ENCODE measurements at regions not wholly inside any gene's neighbourhood (a gene's known extent, or its start where the extent isn't known, plus 50 kb on each side); places are given as distances from the start of the nearest gene placed in this dataset.

DNA sequence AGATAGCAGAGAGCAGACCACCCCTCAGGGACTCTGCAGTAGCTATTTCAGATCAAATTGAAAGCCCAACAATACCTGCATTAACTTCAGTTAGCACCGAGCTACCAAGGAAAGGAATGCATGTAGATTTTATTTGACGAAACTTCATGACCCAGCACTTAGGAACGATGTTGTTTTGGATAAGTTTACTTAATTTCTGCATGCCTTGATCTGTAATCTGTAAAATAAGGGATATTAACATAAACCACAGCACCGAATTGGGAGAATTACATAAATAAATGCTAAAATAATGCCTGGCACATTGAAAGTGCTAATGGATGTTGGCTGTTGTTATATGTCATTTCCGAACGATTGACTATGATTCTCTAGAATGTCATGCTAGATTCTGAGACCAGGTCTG is 435.8 kb upstream of the CLINT1 start:
- H3K36me3 Mint-ChIP-seq (ENCODE audit: insufficient read depth) = no peaks in the 10 kb centered on the region
- H3K9me3 Mint-ChIP-seq = peaks cover 15% of the 10 kb centered on the region
- ATAC-seq (no peak), DNase-seq (no peak)
- H3K4me3 Mint-ChIP-seq = no peak overlapping the region
- H3K27me3 Mint-ChIP-seq (ENCODE audit: low read depth) = no peaks in the 10 kb centered on the region
- H3K4me1 Mint-ChIP-seq (ENCODE audit: low read depth) = no peaks in the 10 kb centered on the region

DNA sequence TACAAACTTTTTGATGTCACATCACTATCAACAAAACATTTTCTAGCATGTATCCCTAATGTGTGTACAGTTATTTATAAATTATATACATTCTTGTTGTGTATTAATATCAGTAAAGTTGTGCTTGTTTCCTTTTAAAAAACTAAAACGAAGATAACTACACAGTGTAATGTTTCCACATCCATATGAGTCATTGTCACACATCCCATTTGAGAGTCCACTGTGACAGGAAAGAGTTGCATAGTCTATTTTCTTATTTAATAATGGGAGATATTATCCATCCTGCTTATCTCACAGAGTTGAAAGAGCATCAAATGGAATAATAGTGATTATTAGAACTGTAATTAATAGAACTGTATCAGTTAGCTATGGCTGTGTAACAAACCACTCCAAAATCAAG is 434.0 kb upstream of the CLINT1 start:
- Mint-ChIP-seq H3K36me3 (ENCODE audit: insufficient read depth) (no peaks in the 10 kb centered on the region), H3K27me3 (ENCODE audit: low read depth) (no peaks in the 10 kb centered on the region), H3K4me1 (ENCODE audit: low read depth) (no peaks in the 10 kb centered on the region), H3K4me3 (no peak overlapping the region), H3K9me3 (peaks cover 15% of the 10 kb centered on the region)
- no peak for ATAC-seq
- no peak for DNase-seq

- H3K36me3 Mint-ChIP-seq (ENCODE audit: insufficient read depth) = no peaks in the 10 kb centered on the region
- H3K27me3 Mint-ChIP-seq (ENCODE audit: low read depth) = no peaks in the 10 kb centered on the region
- H3K4me3 Mint-ChIP-seq = no peak overlapping the region
- H3K4me1 Mint-ChIP-seq (ENCODE audit: low read depth) = no peaks in the 10 kb centered on the region
- DNase-seq (no peak), ATAC-seq (no peak)
- peaks cover 1% of the 10 kb centered on the region for H3K9me3 Mint-ChIP-seq
Measured at GRCh38 chr5:158289967-158290366, 431.0 kb upstream of the CLINT1 start.

- Mint-ChIP-seq H3K36me3 (ENCODE audit: insufficient read depth) (no peaks in the 10 kb centered on the region), H3K27me3 (ENCODE audit: low read depth) (no peaks in the 10 kb centered on the region), H3K9me3 (no peaks in the 10 kb centered on the region), H3K4me3 (no peak overlapping the region), H3K4me1 (ENCODE audit: low read depth) (no peaks in the 10 kb centered on the region)
- no peak for ATAC-seq
- DNase-seq = no peak
Measured at GRCh38 chr5:158288272-158288657, 429.3 kb upstream of the CLINT1 start.

DNA sequence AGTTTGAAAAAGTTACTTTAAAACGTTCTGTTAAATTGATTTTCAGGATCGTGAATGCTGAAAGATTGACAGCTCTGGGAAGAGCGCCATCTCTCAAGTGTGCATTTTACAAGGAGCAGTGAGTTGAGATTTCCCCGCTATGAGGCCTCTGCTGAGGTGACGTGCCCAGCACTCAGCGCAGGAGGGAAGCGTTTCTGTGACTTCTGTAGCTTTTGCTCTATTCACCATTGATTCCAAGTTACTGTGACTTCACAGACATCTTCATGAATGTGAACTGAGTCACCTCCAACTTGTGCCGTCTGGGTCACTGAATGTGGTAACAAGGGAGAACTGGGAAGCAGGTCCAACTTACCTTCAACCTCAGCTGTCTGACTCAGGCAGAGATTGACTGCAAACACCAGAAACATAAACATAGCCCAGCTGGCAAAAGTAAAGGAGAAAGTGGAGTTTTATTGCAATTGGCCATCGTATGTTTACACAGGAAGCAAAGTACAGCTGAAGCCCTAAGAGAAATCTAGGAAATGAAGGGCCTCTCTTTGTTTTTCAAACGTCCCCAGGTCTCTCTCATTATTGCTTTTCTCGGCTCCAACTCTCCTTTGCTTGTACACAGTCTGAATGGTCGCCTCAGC is 428.8 kb upstream of the CLINT1 start:
- H3K9me3 Mint-ChIP-seq = no peaks in the 10 kb centered on the region
- no peak for ATAC-seq
- no peak for DNase-seq
- no peaks in the 10 kb centered on the region for H3K27me3 Mint-ChIP-seq (ENCODE audit: low read depth)
- H3K36me3 Mint-ChIP-seq (ENCODE audit: insufficient read depth) = no peaks in the 10 kb centered on the region
- no peak overlapping the region for H3K4me3 Mint-ChIP-seq
- H3K4me1 Mint-ChIP-seq (ENCODE audit: low read depth) = no peaks in the 10 kb centered on the region

GRCh38 chr5:158286827-158287226 is 427.9 kb upstream of the CLINT1 start:
- Mint-ChIP-seq H3K36me3 (ENCODE audit: insufficient read depth) (no peaks in the 10 kb centered on the region), H3K27me3 (ENCODE audit: low read depth) (peaks cover 2% of the 10 kb centered on the region), H3K4me3 (no peak overlapping the region), H3K9me3 (no peaks in the 10 kb centered on the region), H3K4me1 (ENCODE audit: low read depth) (no peaks in the 10 kb centered on the region)
- no peak for DNase-seq
- no peak for ATAC-seq

DNA sequence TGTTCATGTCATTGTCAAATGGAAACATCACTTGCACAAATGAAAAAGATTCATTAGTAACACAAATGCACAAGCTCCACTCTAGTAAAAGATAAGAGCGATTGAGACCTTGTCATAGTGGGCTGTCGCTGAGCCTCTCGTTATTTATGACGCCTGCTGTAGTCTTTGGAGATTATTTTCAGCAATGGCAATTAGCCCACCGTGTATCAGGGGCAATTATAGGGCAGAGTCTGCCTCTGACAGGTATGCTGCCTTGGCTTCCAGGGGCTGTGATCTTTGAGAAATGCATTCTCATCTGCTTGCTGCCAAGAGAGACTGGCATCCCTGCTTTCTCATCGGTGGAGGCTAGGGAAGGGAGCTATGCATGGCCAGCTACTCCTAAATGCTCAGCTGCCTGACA is 426.8 kb upstream of the CLINT1 start:
- DNase-seq (no peak), ATAC-seq (no peak)
- no peaks in the 10 kb centered on the region for H3K9me3 Mint-ChIP-seq
- no peak overlapping the region for H3K4me3 Mint-ChIP-seq
- H3K4me1 Mint-ChIP-seq (ENCODE audit: low read depth) = no peaks in the 10 kb centered on the region
- H3K36me3 Mint-ChIP-seq (ENCODE audit: insufficient read depth) = no peaks in the 10 kb centered on the region
- H3K27me3 Mint-ChIP-seq (ENCODE audit: low read depth) = peaks cover 2% of the 10 kb centered on the region

GRCh38 chr5:158284242-158284641 is 425.3 kb upstream of the CLINT1 start:
- H3K27me3 Mint-ChIP-seq (ENCODE audit: low read depth) = peaks cover 2% of the 10 kb centered on the region
- H3K4me1 Mint-ChIP-seq (ENCODE audit: low read depth) = no peaks in the 10 kb centered on the region

GRCh38 chr5:158283397-158283796 is 424.5 kb upstream of the CLINT1 start:
- no peak for DNase-seq
- no peaks in the 10 kb centered on the region for H3K9me3 Mint-ChIP-seq
- no peak overlapping the region for H3K4me3 Mint-ChIP-seq

More at GRCh38 chr5:158284242-158284641, 425.3 kb upstream of the CLINT1 start:
- Mint-ChIP-seq H3K4me3 (no peak overlapping the region), H3K36me3 (ENCODE audit: insufficient read depth) (no peaks in the 10 kb centered on the region), H3K9me3 (no peaks in the 10 kb centered on the region)
- DNase-seq = no peak
- ATAC-seq = no peak

GRCh38 chr5:158278216-158278925 is 419.4 kb upstream of the CLINT1 start:
- no peak for ATAC-seq
- no peak for DNase-seq
- no peak overlapping the region for H3K4me3 Mint-ChIP-seq
- H3K9me3 Mint-ChIP-seq = no peaks in the 10 kb centered on the region
- no peaks in the 10 kb centered on the region for H3K36me3 Mint-ChIP-seq (ENCODE audit: insufficient read depth)
- H3K4me1 Mint-ChIP-seq (ENCODE audit: low read depth) = no peaks in the 10 kb centered on the region
- H3K27me3 Mint-ChIP-seq (ENCODE audit: low read depth) = peaks cover 4% of the 10 kb centered on the region

More at GRCh38 chr5:158283397-158283796, 424.5 kb upstream of the CLINT1 start:
- H3K36me3 Mint-ChIP-seq (ENCODE audit: insufficient read depth) = no peaks in the 10 kb centered on the region
- H3K27me3 Mint-ChIP-seq (ENCODE audit: low read depth) = peaks cover 4% of the 10 kb centered on the region
- no peaks in the 10 kb centered on the region for H3K4me1 Mint-ChIP-seq (ENCODE audit: low read depth)
- no peak for ATAC-seq

GRCh38 chr5:158277276-158277675 is 418.3 kb upstream of the CLINT1 start:
- ATAC-seq = no peak
- Mint-ChIP-seq H3K27me3 (ENCODE audit: low read depth) (peaks cover 1% of the 10 kb centered on the region), H3K4me3 (no peak overlapping the region), H3K36me3 (ENCODE audit: insufficient read depth) (no peaks in the 10 kb centered on the region), H3K4me1 (ENCODE audit: low read depth) (no peaks in the 10 kb centered on the region), H3K9me3 (no peaks in the 10 kb centered on the region)
- DNase-seq = no peak

DNA sequence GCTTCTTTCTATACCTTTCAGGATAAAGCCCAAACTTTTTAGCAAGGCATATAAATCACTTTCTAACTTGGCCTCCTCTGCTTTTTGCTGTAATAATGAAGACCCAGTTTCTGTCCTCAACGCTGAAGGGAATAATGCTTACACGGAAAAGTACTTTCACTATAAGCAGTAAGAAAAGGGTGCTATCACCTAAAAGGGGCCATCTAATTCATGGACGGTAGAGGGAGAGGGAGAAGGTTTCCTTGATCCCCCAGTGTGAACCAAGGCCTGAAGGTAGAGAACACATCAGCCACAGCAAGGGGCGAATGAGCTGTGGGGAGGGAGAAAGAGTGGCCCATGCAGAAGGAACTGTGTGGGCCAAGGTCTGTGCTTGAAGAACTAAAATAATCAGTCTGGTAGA is 417.7 kb upstream of the CLINT1 start:
- Mint-ChIP-seq H3K27me3 (ENCODE audit: low read depth) (peaks cover 1% of the 10 kb centered on the region), H3K4me3 (no peak overlapping the region), H3K4me1 (ENCODE audit: low read depth) (no peaks in the 10 kb centered on the region), H3K9me3 (no peaks in the 10 kb centered on the region), H3K36me3 (ENCODE audit: insufficient read depth) (no peaks in the 10 kb centered on the region)
- no peak for ATAC-seq
- no peak for DNase-seq

DNA sequence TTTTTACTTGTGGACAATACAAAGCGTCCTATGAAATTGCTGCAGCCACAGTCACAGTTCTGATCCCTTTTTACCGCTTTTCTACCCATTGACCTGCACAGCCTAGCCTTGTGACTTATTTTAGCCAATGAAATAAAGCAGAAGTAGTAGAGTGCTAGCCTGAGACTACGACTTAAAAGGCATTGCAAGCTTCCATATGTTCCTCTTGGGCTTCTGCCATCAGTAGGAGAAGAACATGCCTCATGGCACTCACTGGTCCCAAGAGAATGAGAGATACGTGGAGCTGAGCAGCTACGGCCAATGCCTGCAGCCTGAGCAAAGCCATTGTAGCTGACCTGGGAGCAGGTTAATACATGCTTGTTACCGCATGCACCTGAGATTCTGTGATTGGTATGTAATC is 416.6 kb upstream of the CLINT1 start:
- H3K4me1 Mint-ChIP-seq (ENCODE audit: low read depth) = no peaks in the 10 kb centered on the region
- H3K4me3 Mint-ChIP-seq = no peak overlapping the region
- H3K9me3 Mint-ChIP-seq = no peaks in the 10 kb centered on the region
- ATAC-seq (no peak), DNase-seq (no peak)
- H3K27me3 Mint-ChIP-seq (ENCODE audit: low read depth) = peaks cover 1% of the 10 kb centered on the region
- H3K36me3 Mint-ChIP-seq (ENCODE audit: insufficient read depth) = no peaks in the 10 kb centered on the region

- H3K4me1 Mint-ChIP-seq (ENCODE audit: low read depth) = no peaks in the 10 kb centered on the region
Measured at GRCh38 chr5:158273035-158273434, 414.1 kb upstream of the CLINT1 start.

DNA sequence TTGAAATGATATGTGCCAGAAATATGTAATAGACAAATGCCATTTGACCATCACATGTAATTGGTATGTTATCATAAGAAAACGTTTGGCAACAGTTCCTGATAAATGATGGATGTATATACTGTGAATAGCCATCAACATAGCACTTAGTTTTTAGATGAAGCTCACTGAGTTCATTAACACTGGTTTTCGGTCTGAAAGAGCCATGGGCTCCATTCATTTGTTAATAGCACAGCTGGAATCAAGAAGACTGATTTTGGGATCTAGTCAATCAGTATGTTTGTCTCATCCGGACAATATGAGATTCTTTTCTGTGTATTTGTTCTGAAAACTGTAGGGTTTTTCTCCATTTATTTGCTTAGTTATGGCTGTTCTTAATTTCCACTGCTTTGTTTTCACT is 413.5 kb upstream of the CLINT1 start:
- ATAC-seq = no peak
- peaks cover 7% of the 10 kb centered on the region for H3K9me3 Mint-ChIP-seq
- DNase-seq = no peak
- H3K4me3 Mint-ChIP-seq = no peak overlapping the region
- no peaks in the 10 kb centered on the region for H3K4me1 Mint-ChIP-seq (ENCODE audit: low read depth)
- no peaks in the 10 kb centered on the region for H3K36me3 Mint-ChIP-seq (ENCODE audit: insufficient read depth)
- H3K27me3 Mint-ChIP-seq (ENCODE audit: low read depth) = no peaks in the 10 kb centered on the region

More at GRCh38 chr5:158273035-158273434, 414.1 kb upstream of the CLINT1 start:
- peaks cover 5% of the 10 kb centered on the region for H3K9me3 Mint-ChIP-seq
- DNase-seq (no peak), ATAC-seq (no peak)
- H3K4me3 Mint-ChIP-seq = no peak overlapping the region
- no peaks in the 10 kb centered on the region for H3K27me3 Mint-ChIP-seq (ENCODE audit: low read depth)
- no peaks in the 10 kb centered on the region for H3K36me3 Mint-ChIP-seq (ENCODE audit: insufficient read depth)
